HCT116 (cell line): ENCODE measurements at regions not wholly inside any gene's neighbourhood (a gene's known extent, or its start where the extent isn't known, plus 50 kb on each side); places are given as distances from the start of the nearest gene placed in this dataset.

ENCODE experiments used
- ATAC-seq: fragments of 200-7000 bp; cut with Tn5 transposase; 2 replicates; pipeline ENCODE4 v1.9.1; 2020; ENCODE audit warnings: mild to moderate bottlenecking, moderate library complexity
- BruUV-seq: library from RNA; stranded (reverse); fragments of 400-500 nt; replicated peaks from 2 replicates; lab custom pipeline; 2021; lab: Mats Ljungman, UMichigan
- CTCF ChIA-PET: fragments of 300-600 bp; sonication (Branson Sonifier 250); formaldehyde crosslinking; loops from one replicate; lab custom pipeline; 2021; ENCODE audit warnings: antibody characterized with exemption; lab: Charles Lee
- POLR2A ChIA-PET: fragments of 300-600, 350-600 bp; sonication (Branson Sonifier 250); formaldehyde crosslinking; loops from one replicate; lab custom pipeline; 2021; ENCODE audit warnings: antibody characterized with exemption; lab: Charles Lee
- RAD21 ChIA-PET, 2 experiments: fragments of 300-600 bp; sonication (Branson Sonifier 250); formaldehyde crosslinking; loops; one replicate each; lab custom pipeline; 2023; ENCODE audit warnings: low total read pairs in 2 of 2; ENCODE audit not compliant: uncharacterized antibody in 2 of 2, unreplicated experiment in 2 of 2, low non-redundant PET in 1 of 2; lab: Charles Lee
- DNase-seq: peaks from one replicate; pipeline ENCODE4 v3.0.0-alpha.2; 2010; ENCODE audit warnings: low read depth, low spot score
- H2AFZ ChIP-seq: fragments of 200-600 bp; shearing (Covaris generic), sonication (generic); 2 replicates; pipeline ENCODE4 v1.6.1; 2017; ENCODE audit warnings: low read depth, mixed run types, mixed read lengths, antibody characterized with exemption, low read length; ENCODE audit not compliant: poor library complexity, severe bottlenecking
- H3K27ac ChIP-seq: 2 replicates; pipeline ENCODE4 v1.5.1; 2012; ENCODE audit warnings: low read depth, low read length
- H3K27me3 ChIP-seq: fragments of 200-600 bp; sonication (generic); 2 replicates; pipeline ENCODE4 v1.6.1; 2016; ENCODE audit warnings: mixed run types, low read length, mixed read lengths; ENCODE audit not compliant: insufficient read depth
- H3K36me3 ChIP-seq, 2 experiments: fragments of 200-500 bp in 1 of 2; fragments of 200-600 bp in 1 of 2; sonication (Bioruptor generic) in 1 of 2; sonication (generic) in 1 of 2; 2 replicates each; pipeline versions ENCODE4 v1.5.1 to v1.6.1; 2014 to 2016; ENCODE audit warnings: low read length in 2 of 2, inconsistent platforms in 1 of 2, mixed read lengths in 1 of 2, mixed run types in 1 of 2; ENCODE audit not compliant: insufficient read depth in 2 of 2, control insufficient read depth in 1 of 2
- H3K4me1 ChIP-seq, 2 experiments: fragments of 200-600 bp in 1 of 2; sonication (generic) in 1 of 2; 2 replicates each; pipeline versions ENCODE4 v1.5.1 to v1.6.1; 2012 to 2017; ENCODE audit warnings: low read length in 2 of 2, inconsistent platforms in 1 of 2, mild to moderate bottlenecking in 1 of 2, mixed read lengths in 1 of 2, mixed run types in 1 of 2, moderate library complexity in 1 of 2; ENCODE audit not compliant: insufficient read depth in 2 of 2, control insufficient read depth in 1 of 2
- H3K4me2 ChIP-seq: fragments of 200-600 bp; sonication (generic); 2 replicates; pipeline ENCODE4 v1.6.1; 2017; ENCODE audit warnings: mixed run types, low read length, mixed read lengths
- H3K4me3 ChIP-seq, 2 experiments: fragments of 200-600 bp in 1 of 2; sonication (generic) in 1 of 2; replicated peaks in 1 of 2; 2 replicates each; pipeline ENCODE4 v1.5.1; 2011 to 2016; ENCODE audit warnings: low read length in 2 of 2, control low read depth in 1 of 2, low read depth in 1 of 2, mild to moderate bottlenecking in 1 of 2, mixed read lengths in 1 of 2, mixed run types in 1 of 2
- H3K79me2 ChIP-seq: fragments of 200-600 bp; sonication (generic); 2 replicates; pipeline ENCODE4 v1.6.1; 2017; ENCODE audit warnings: mild to moderate bottlenecking, mixed run types, low read length, moderate library complexity, mixed read lengths; ENCODE audit not compliant: insufficient read depth
- H3K9ac ChIP-seq: fragments of 200-600 bp; sonication (generic); 2 replicates; pipeline ENCODE4 v1.6.1; 2016; ENCODE audit warnings: low read length, mixed read lengths
- H3K9me2 ChIP-seq: fragments of 200-600 bp; sonication (generic), shearing (Covaris generic); 2 replicates; pipeline ENCODE4 v1.6.1; 2017; ENCODE audit warnings: mixed run types, mild to moderate bottlenecking, moderate library complexity; ENCODE audit not compliant: insufficient read depth
- H3K9me3 ChIP-seq, 2 experiments: fragments of 200-500 bp in 1 of 2; fragments of 200-600 bp in 1 of 2; sonication (Bioruptor generic) in 1 of 2; sonication (generic) in 1 of 2; 2 replicates each; pipeline ENCODE4 v1.6.1; 2014 to 2017; ENCODE audit warnings: low read length in 2 of 2, mixed read lengths in 2 of 2, inconsistent platforms in 1 of 2, low read depth in 1 of 2, mild to moderate bottlenecking in 1 of 2, mixed run types in 1 of 2, moderate library complexity in 1 of 2; ENCODE audit not compliant: control insufficient read depth in 1 of 2, insufficient read depth in 1 of 2
- H4K20me1 ChIP-seq: fragments of 200-600 bp; sonication (generic), shearing (Covaris generic); 2 replicates; pipeline ENCODE4 v1.6.1; 2017; ENCODE audit warnings: mixed run types, mild to moderate bottlenecking, moderate library complexity; ENCODE audit not compliant: insufficient read depth
- ATF3 ChIP-seq: IDR thresholded peaks from 2 replicates; pipeline ENCODE4 v1.6.1; 2012
- CBX3 ChIP-seq: IDR thresholded peaks from 2 replicates; pipeline ENCODE4 v1.6.1; 2012; ENCODE audit warnings: low read depth
- CTCF ChIP-seq, 3 experiments: fragments of 200-600 bp in 1 of 3; sonication (generic) in 1 of 3; IDR thresholded peaks in 2 of 3; conservative IDR thresholded peaks in 1 of 3; 2 replicates each; pipeline ENCODE4 v1.5.1; 2012 to 2017; ENCODE audit warnings: low read depth in 2 of 3, low read length in 2 of 3, antibody characterized with exemption in 1 of 3, borderline replicate concordance in 1 of 3, control low read depth in 1 of 3, mild to moderate bottlenecking in 1 of 3, mixed read lengths in 1 of 3, mixed run types in 1 of 3, moderate library complexity in 1 of 3; ENCODE audit not compliant: insufficient read depth in 1 of 3
- EGR1 ChIP-seq: IDR thresholded peaks from 2 replicates; pipeline ENCODE4 v1.6.1; 2012; ENCODE audit warnings: low read depth
- ELF1 ChIP-seq: IDR thresholded peaks from 2 replicates; pipeline ENCODE4 v1.6.1; 2012; ENCODE audit warnings: low read depth, borderline replicate concordance
- EZH2phosphoT487 ChIP-seq: fragments of 200-600 bp; IDR thresholded peaks from 2 replicates; pipeline ENCODE4 v1.6.1; 2018; ENCODE audit warnings: antibody characterized with exemption, borderline replicate concordance
- FOSL1 ChIP-seq: IDR thresholded peaks from 2 replicates; pipeline ENCODE4 v1.6.1; 2012; ENCODE audit warnings: low read depth
- JUND ChIP-seq: IDR thresholded peaks from 2 replicates; pipeline ENCODE4 v1.6.1; 2012
- MAX ChIP-seq: IDR thresholded peaks from 2 replicates; pipeline ENCODE4 v1.6.1; 2012
- POLR2A ChIP-seq: IDR thresholded peaks from 2 replicates; pipeline ENCODE4 v1.7.0; 2011; ENCODE audit warnings: borderline replicate concordance; ENCODE audit not compliant: insufficient read depth, insufficient read length; ENCODE audit errors: extremely low read depth
- POLR2AphosphoS5 ChIP-seq: IDR thresholded peaks from 2 replicates; pipeline ENCODE4 v1.6.1; 2011; ENCODE audit warnings: mild to moderate bottlenecking, low read depth, low read length, moderate library complexity
- RAD21 ChIP-seq: IDR thresholded peaks from 2 replicates; pipeline ENCODE4 v1.6.1; 2012; ENCODE audit warnings: low read depth, mild to moderate bottlenecking
- REST ChIP-seq: IDR thresholded peaks from 2 replicates; pipeline ENCODE4 v1.6.1; 2012; ENCODE audit warnings: low read depth
- SP1 ChIP-seq: IDR thresholded peaks from 2 replicates; pipeline ENCODE4 v1.6.1; 2012; ENCODE audit warnings: low read depth
- SRF ChIP-seq: IDR thresholded peaks from 2 replicates; pipeline ENCODE4 v1.6.1; 2012; ENCODE audit warnings: low read depth
- TCF7L2 ChIP-seq: IDR thresholded peaks from 2 replicates; pipeline ENCODE4 v1.7.0; 2011; ENCODE audit warnings: borderline replicate concordance, inconsistent platforms; ENCODE audit not compliant: insufficient read depth, insufficient read length; ENCODE audit errors: extremely low read depth
- ZBTB33 ChIP-seq: IDR thresholded peaks from 2 replicates; pipeline ENCODE4 v1.6.1; 2011; ENCODE audit warnings: mild to moderate bottlenecking, low read length, moderate library complexity; ENCODE audit not compliant: insufficient replicate concordance; ENCODE audit errors: extremely low read depth
- ZFX ChIP-seq: fragments of 450-650 bp; IDR thresholded peaks from 2 replicates; pipeline ENCODE4 v1.6.1; 2017
- ZNF274 ChIP-seq: fragments of 200-500 bp; sonication (Bioruptor generic); IDR thresholded peaks from 2 replicates; pipeline ENCODE4 v1.6.1; 2014; ENCODE audit warnings: mild to moderate bottlenecking, low read depth, low read length, inconsistent platforms
- intact Hi-C: fragments of 100-400 bp; cut with micrococcal nuclease; formaldehyde crosslinking; loops from 2 replicates; pipeline ENCODE4 v1.10.0; 2022

- H3K27ac ChIP-seq = no peak overlapping the region
- no peak for TF ChIP-seq CTCF (IDR thresholded peaks at IDR 0.05 in 2 of 3, conservative IDR thresholded peaks at IDR 0.05 in 1 of 3; ENCODE audit: borderline replicate concordance in 1 of 3, insufficient read depth in 1 of 3, low read depth in 2 of 3, low read length in 2 of 3)
- no peak for TF ChIP-seq EGR1
- no peak for TF ChIP-seq REST
- no peak for TF ChIP-seq CBX3
- no peak for TF ChIP-seq MAX
- TF ChIP-seq JUND = no peak
- TF ChIP-seq EZH2phosphoT487 = no peak
- TF ChIP-seq RAD21 = no peak
- no peak for TF ChIP-seq POLR2A
- TF ChIP-seq ELF1 = no peak
- no peak for TF ChIP-seq TCF7L2
- TF ChIP-seq ZNF274 = no peak
- TF ChIP-seq SRF = no peak
- no peak for TF ChIP-seq ZBTB33
- TF ChIP-seq ATF3 = no peak
- TF ChIP-seq FOSL1 = no peak
- TF ChIP-seq POLR2AphosphoS5 = no peak
- no peak for TF ChIP-seq ZFX
- no peak for TF ChIP-seq SP1
- H3K9me3 ChIP-seq = no peaks in the 10 kb centered on the region
- H3K9ac ChIP-seq = no peak overlapping the region
- H3K27me3 ChIP-seq = no peaks in the 10 kb centered on the region
- H3K79me2 ChIP-seq = no peaks in the 10 kb centered on the region
- ChIA-PET RAD21 (no interaction called here), POLR2A (no interaction called here), CTCF (no interaction called here)
- intact Hi-C loops = loop anchor here (5.0 to 10.0 kb wide), 4 partner anchors 195 to 1015 kb away; no protein-coding TSS in a partner anchor
- BruUV-seq = no TSS peak
- peaks cover 0 to 4% of the 10 kb centered on the region in 2 experiments; a peak in 2 of 4 replicates for H3K4me1 ChIP-seq
- no peak overlapping the region for H2AFZ ChIP-seq
- ATAC-seq (no peak), DNase-seq (no peak)
- no peaks in the 10 kb centered on the region for H3K9me2 ChIP-seq
- no peaks in the 10 kb centered on the region for H3K36me3 ChIP-seq
- no peak overlapping the region for H3K4me2 ChIP-seq
- H4K20me1 ChIP-seq = no peaks in the 10 kb centered on the region
- H3K4me3 ChIP-seq = no peak overlapping the region
Measured at GRCh38 chr3:124569761-124570160, 160.5 kb upstream of the UMPS start.
